ENCODE measurements at regions not wholly inside any gene's neighbourhood (a gene's known extent, or its start where the extent isn't known, plus 50 kb on each side); places are given as distances from the start of the nearest gene placed in this dataset.

DNA sequence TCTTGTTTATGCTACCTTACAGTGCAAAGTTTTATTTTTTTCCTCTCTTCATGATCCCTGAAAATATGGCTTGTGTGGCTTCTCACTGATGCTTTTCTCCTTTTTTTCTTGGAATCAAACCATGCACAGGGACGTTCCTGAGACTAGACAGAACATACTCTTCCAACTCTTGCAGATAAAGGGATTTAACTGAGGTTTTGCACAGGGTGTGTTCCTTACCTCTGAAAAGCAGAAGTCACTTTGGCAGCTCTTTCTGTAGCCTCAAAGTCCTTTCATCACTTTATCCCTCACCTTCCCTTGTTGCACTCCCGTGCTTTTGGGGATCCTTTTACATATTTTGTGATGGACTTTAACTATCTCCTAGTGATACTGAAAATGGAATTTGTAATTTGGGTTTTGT is 300.1 kb downstream of the SPRY1 start:
- H3K27ac Mint-ChIP-seq, result no peak overlapping the region
- ATAC-seq (replicated peaks) (no peak), DNase-seq (no peak)
- H3K36me3 Mint-ChIP-seq (ENCODE audit: insufficient read depth), result no peaks in the 10 kb centered on the region
- H3K27me3 Mint-ChIP-seq, result peaks cover 2 to 3% of the 10 kb centered on the region in 2 donors
- H3K4me1 Mint-ChIP-seq (ENCODE audit: low read depth in 2 of 2), result no peaks in the 10 kb centered on the region
- no peaks in the 10 kb centered on the region for H3K9me3 Mint-ChIP-seq
- no peak overlapping the region for H3K4me3 Mint-ChIP-seq

DNA sequence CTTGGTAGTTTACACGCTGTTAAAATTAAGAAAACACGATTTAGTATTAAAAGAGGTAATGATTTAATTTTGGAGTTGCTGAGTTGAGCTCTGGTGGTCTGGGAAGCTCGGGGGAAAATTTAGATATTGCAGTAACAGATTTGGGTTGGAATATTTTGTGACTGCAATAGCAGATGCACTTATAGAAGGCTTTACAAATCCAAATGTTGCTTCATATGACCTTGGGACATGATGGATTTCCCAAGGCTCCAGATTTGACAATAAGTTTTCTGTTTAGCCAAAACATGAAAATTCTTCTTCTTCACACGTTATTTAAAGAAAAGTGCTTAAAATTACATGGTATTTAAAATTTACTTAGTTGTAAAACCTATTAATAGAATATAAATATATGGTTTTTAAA is 302.0 kb downstream of the SPRY1 start:
- Mint-ChIP-seq H3K4me3 (no peak overlapping the region), H3K36me3 (ENCODE audit: insufficient read depth) (no peaks in the 10 kb centered on the region), H3K4me1 (ENCODE audit: low read depth in 2 of 2) (no peaks in the 10 kb centered on the region), H3K9me3 (no peaks in the 10 kb centered on the region), H3K27me3 (peaks cover 6 to 9% of the 10 kb centered on the region in 2 donors), H3K27ac (no peak overlapping the region)
- DNase-seq (no peak), ATAC-seq (replicated peaks) (no peak)

DNA sequence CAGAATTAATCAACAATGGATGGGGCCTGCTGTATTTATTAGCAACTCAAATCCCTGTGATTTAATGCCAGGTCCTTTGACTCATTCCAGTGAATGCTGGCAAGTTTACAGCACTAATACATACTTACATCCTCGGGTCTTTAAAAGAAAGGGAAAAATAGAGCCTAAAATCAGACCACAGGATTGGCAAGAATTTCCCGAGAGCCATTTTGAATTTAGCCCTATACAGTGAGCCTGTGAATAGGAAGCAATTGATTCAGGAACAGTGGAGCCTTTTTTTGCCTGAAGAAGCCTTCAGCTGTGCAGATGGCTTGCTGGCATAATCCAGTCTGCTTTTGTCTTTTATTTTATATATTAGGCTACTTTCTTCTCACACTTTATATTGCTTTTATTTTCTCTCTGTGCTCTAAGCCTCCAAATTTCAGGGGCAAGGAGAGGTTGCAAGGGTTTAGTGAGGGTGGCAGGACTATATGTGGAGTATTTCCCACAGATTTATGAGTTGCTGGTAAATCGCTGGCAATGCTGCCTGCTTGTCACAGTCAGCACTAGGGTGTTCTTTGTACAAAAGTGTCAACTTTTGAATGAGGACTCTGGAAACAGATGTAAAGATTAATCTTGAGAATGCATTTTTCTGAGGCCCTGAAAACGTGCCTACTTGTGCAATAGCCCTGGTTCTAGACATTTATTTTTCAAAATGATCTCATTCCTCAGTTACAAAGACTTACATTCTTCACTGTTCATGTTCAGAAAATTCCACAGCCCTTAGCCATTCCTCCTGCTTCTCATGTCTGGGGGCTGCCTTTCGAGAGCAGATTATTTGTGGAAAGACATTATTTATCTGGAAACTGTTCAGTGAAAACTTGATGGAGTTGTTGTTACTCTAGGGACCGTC is 303.5 kb downstream of the SPRY1 start:
- no peaks in the 10 kb centered on the region for H3K36me3 Mint-ChIP-seq (ENCODE audit: insufficient read depth)
- H3K4me1 Mint-ChIP-seq (ENCODE audit: low read depth in 2 of 2), result no peaks in the 10 kb centered on the region
- H3K27ac Mint-ChIP-seq, result no peak overlapping the region
- no peak for DNase-seq
- H3K4me3 Mint-ChIP-seq, result no peak overlapping the region
- H3K27me3 Mint-ChIP-seq, result peaks cover 6 to 9% of the 10 kb centered on the region in 2 donors
- H3K9me3 Mint-ChIP-seq, result no peaks in the 10 kb centered on the region
- no peak for ATAC-seq (replicated peaks)

DNA sequence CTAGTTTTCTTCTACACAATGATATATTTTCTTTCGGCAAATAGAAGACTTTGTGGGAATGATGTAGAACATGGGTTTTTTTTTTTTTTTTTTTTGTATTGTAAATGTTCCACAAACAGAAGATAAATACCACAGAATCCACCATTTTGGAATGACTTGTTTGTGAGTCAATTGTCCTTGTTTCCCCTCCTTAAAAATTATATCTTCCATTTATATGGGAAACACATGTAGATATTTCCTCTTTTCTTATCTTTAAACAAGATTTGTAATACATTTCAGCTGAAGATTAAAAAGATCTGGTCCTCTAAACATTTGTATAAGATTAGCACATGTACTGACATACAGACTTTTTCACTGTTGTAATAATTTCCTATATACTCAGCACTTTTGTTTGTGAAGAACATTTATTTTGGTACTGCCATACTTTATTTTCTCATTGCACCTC is 304.6 kb downstream of the SPRY1 start:
- DNase-seq (no peak), ATAC-seq (replicated peaks) (no peak)
- no peak overlapping the region for H3K27ac Mint-ChIP-seq
- no peaks in the 10 kb centered on the region for H3K9me3 Mint-ChIP-seq
- no peak overlapping the region for H3K4me3 Mint-ChIP-seq
- H3K36me3 Mint-ChIP-seq (ENCODE audit: insufficient read depth), result no peaks in the 10 kb centered on the region
- peaks cover 6 to 9% of the 10 kb centered on the region in 2 donors for H3K27me3 Mint-ChIP-seq
- no peaks in the 10 kb centered on the region for H3K4me1 Mint-ChIP-seq (ENCODE audit: low read depth in 2 of 2)

DNA sequence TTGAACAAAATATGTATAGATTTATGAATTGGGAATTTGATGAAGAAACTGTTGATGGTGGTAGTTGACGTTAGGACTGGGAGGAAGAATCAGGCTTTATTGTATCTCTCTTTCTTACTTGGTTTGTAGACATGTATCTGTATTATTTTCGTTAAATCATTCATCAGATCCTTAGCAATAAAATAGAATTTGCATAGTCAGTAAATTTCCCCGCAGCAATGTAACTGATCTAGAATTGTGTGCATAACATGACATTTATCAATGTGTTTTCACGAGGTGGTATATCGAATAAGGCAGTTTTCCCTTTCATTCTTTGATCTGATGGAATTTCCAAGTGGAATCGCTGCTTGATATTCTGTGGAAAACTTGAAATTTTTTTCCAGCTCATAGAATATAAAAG is 308.8 kb downstream of the SPRY1 start:
- H3K4me3 Mint-ChIP-seq, result no peak overlapping the region
- no peaks in the 10 kb centered on the region for H3K4me1 Mint-ChIP-seq (ENCODE audit: low read depth in 2 of 2)
- ATAC-seq (replicated peaks) (no peak), DNase-seq (no peak)
- H3K9me3 Mint-ChIP-seq, result peaks cover 0 to 8% of the 10 kb centered on the region in 2 donors
- H3K27ac Mint-ChIP-seq, result no peak overlapping the region
- peaks cover 14 to 48% of the 10 kb centered on the region in 2 donors for H3K27me3 Mint-ChIP-seq
- no peaks in the 10 kb centered on the region for H3K36me3 Mint-ChIP-seq (ENCODE audit: insufficient read depth)

DNA sequence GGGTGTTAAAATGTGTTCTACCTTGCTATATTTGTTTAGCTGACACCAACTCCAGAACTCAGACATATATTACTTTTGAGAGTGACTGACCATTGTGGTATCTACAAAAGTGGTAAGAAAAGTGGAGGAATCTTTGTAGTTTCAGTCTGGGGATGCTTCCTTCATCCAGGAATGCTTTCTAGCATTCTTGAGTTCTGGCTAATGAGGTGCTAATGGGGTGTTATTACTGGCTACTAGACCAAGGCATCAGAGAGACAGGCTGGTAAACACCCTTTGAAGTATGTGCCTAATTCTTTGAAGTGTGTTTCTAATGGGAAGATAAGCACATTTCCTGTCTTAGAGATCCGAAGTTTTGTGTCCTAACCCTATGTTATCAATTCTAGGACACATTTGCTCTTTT is 310.4 kb downstream of the SPRY1 start:
- Mint-ChIP-seq H3K36me3 (ENCODE audit: insufficient read depth) (no peaks in the 10 kb centered on the region), H3K27me3 (peaks cover 9 to 53% of the 10 kb centered on the region in 2 donors), H3K27ac (no peak overlapping the region), H3K4me1 (ENCODE audit: low read depth in 2 of 2) (no peaks in the 10 kb centered on the region), H3K4me3 (no peak overlapping the region), H3K9me3 (peaks cover 0 to 8% of the 10 kb centered on the region in 2 donors)
- DNase-seq (no peak), ATAC-seq (replicated peaks) (no peak)

DNA sequence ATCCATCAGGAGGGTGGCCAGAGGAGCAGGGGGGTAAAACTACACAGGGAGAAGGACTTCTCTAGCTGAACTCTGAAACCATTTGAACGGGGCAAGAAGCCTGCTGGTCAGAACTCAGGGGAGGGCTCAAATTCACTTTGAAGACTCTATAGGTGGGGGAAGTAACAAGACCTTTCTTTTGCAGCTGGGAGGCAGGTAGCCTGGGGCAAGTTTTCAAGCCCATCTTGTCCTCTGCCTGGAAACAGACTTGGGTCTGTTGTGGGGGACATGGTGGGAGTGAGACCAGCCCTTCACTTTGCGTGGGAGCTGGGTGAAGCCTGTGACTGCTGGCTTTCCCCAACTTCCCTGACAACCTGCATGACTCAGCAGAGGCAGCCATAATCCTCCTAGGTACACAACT is 312.3 kb downstream of the SPRY1 start:
- H3K27ac Mint-ChIP-seq, result no peak overlapping the region
- no peak overlapping the region for H3K4me3 Mint-ChIP-seq
- H3K9me3 Mint-ChIP-seq, result peaks cover 0 to 9% of the 10 kb centered on the region in 2 donors
- H3K27me3 Mint-ChIP-seq, result peaks cover 8 to 68% of the 10 kb centered on the region in 2 donors
- H3K4me1 Mint-ChIP-seq (ENCODE audit: low read depth in 2 of 2), result no peaks in the 10 kb centered on the region
- no peaks in the 10 kb centered on the region for H3K36me3 Mint-ChIP-seq (ENCODE audit: insufficient read depth)
- DNase-seq (no peak), ATAC-seq (replicated peaks) (no peak)

DNA sequence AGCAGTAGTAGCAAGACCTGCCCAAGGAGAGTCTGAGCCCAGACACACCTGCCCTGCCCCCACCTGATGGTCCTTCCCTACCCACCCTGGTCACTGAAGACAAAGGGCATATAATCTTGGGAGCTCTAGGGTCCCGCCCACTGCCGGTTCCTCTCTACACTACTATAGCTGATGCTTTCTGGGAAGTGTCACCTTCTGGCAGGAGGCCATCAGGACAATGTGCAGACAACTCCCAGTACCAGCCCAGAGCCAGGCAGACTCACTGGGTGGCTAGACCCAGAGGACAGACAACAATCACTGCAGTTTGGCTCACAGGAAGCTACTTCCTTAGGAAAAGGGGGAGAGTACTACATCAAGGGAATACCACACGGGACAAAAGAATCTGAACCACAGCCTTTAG is 312.7 kb downstream of the SPRY1 start:
- Mint-ChIP-seq H3K27me3 (peaks cover 8 to 73% of the 10 kb centered on the region in 2 donors), H3K27ac (no peak overlapping the region), H3K4me1 (ENCODE audit: low read depth in 2 of 2) (no peaks in the 10 kb centered on the region), H3K9me3 (peaks cover 0 to 13% of the 10 kb centered on the region in 2 donors), H3K36me3 (ENCODE audit: insufficient read depth) (no peaks in the 10 kb centered on the region), H3K4me3 (no peak overlapping the region)
- no peak for ATAC-seq (replicated peaks)
- DNase-seq, result no peak

DNA sequence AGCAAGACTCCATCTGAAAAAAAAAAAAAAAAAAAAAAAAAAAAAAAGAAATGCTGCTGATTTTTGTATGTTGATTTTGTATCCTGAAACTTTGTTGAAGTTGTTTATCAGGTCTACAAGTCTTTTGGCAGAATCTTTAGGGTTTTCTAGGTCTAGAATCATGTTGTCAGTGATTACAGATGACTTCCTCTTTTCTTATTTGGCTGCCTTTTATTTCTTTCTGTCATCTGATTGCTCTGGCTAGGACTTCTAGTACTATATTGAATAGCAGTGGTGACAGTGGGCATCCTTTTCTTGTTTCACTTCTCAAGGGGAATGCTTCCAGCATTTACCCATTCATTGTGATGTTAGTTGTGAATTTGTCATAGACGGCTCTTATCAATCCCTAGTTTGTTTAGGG is 334.4 kb downstream of the SPRY1 start:
- Mint-ChIP-seq H3K27me3 (peaks cover 6 to 10% of the 10 kb centered on the region in 2 donors), H3K9me3 (peaks cover 4 to 7% of the 10 kb centered on the region in 2 donors), H3K4me3 (no peak overlapping the region), H3K36me3 (ENCODE audit: insufficient read depth) (no peaks in the 10 kb centered on the region), H3K27ac (no peak overlapping the region), H3K4me1 (ENCODE audit: low read depth in 2 of 2) (no peaks in the 10 kb centered on the region)
- ATAC-seq (replicated peaks), result no peak
- DNase-seq, result no peak

DNA sequence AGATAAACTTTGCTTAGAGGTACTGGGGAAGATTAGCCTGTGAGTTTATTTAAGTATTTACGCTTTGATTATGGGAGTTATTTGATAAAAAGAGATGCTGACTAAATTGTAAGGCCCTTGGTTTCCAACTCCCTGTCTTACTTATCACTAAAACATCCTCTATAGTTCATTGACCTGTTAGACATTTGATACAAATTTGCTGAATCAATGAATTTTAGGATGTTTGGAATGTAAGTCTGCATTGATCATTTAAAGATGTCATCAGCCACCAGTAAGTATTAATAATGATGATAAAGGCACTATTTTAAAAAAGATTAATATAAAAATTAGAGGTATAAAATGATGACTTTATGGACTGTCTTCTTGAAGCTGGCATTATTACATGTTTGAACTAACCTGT is 340.6 kb downstream of the SPRY1 start:
- H3K27ac Mint-ChIP-seq, result no peak overlapping the region
- H3K4me3 Mint-ChIP-seq, result no peak overlapping the region
- H3K9me3 Mint-ChIP-seq, result peaks cover 3 to 7% of the 10 kb centered on the region in 2 donors
- no peaks in the 10 kb centered on the region for H3K4me1 Mint-ChIP-seq (ENCODE audit: low read depth in 2 of 2)
- DNase-seq (no peak), ATAC-seq (replicated peaks) (no peak)
- peaks cover 0 to 1% of the 10 kb centered on the region in 2 donors for H3K27me3 Mint-ChIP-seq
- H3K36me3 Mint-ChIP-seq (ENCODE audit: insufficient read depth), result no peaks in the 10 kb centered on the region

DNA sequence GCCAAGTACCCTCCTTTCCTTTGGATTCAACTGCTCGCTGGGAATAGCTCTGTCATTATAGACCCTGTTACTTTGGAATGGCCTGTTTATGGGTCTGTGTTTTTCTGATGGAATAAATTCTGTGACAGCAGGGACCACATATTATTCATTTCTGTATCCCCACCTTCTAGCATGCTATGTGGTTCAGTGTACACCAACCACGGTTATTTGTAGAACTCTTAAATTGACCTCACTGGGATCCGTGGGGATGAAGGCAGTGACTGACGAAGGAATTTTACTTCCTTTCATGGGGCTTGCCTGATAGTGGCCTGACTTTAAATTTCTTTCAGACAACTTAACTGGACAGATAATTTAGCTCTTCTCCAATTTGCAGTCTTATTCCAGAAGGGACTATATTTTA is 343.2 kb downstream of the SPRY1 start:
- no peaks in the 10 kb centered on the region for H3K36me3 Mint-ChIP-seq (ENCODE audit: insufficient read depth)
- no peak overlapping the region for H3K4me3 Mint-ChIP-seq
- no peaks in the 10 kb centered on the region for H3K27me3 Mint-ChIP-seq
- ATAC-seq (replicated peaks) (no peak), DNase-seq (no peak)
- H3K9me3 Mint-ChIP-seq, result peaks cover 2 to 3% of the 10 kb centered on the region in 2 donors
- no peaks in the 10 kb centered on the region for H3K4me1 Mint-ChIP-seq (ENCODE audit: low read depth in 2 of 2)
- H3K27ac Mint-ChIP-seq, result no peak overlapping the region

DNA sequence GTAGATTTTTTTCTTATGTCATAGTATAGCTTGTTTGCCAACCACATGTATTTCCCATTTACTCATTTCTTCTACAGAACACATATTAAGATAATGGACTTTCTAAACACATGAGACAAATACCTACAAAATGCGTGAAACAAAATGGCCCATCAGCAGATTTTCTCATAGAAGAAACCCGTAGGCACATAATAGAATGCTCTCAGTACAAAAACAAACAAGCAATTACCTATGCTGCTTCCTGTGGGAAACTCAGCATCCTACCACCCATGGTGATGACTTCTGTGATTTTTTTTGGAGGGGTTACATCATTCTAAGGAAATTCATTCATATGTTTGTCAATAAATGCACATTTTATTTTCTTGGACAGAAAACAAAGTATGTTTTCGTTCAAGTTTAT is 343.6 kb downstream of the SPRY1 start:
- Mint-ChIP-seq H3K27me3 (no peaks in the 10 kb centered on the region), H3K4me3 (no peak overlapping the region), H3K36me3 (ENCODE audit: insufficient read depth) (no peaks in the 10 kb centered on the region)

DNA sequence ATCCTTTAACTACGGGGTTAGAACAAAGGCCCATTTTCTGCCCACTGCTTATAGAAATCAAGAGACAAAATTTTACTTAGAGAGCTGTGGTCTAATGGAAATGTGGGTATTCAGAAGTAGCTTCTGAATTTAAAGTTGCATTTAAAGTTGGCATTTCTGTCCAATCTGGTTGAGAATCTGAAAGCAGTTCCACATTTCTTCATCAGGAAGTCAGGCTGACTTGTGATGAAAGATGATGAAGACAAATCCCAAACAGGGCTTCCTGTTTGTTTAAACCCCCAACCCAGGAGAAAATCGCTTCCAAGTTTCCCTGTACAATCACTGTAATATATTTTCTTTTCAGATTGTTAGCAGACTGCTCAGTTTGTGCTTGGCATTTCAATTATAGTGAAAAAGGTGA is 345.3 kb downstream of the SPRY1 start:
- DNase-seq, result no peak
- no peaks in the 10 kb centered on the region for H3K36me3 Mint-ChIP-seq (ENCODE audit: insufficient read depth)

More for the DNA sequence above, 343.6 kb downstream of the SPRY1 start:
- ATAC-seq (replicated peaks) (no peak), DNase-seq (no peak)
- Mint-ChIP-seq H3K9me3 (peaks cover 0 to 3% of the 10 kb centered on the region in 2 donors), H3K27ac (no peak overlapping the region), H3K4me1 (ENCODE audit: low read depth in 2 of 2) (no peaks in the 10 kb centered on the region)

DNA sequence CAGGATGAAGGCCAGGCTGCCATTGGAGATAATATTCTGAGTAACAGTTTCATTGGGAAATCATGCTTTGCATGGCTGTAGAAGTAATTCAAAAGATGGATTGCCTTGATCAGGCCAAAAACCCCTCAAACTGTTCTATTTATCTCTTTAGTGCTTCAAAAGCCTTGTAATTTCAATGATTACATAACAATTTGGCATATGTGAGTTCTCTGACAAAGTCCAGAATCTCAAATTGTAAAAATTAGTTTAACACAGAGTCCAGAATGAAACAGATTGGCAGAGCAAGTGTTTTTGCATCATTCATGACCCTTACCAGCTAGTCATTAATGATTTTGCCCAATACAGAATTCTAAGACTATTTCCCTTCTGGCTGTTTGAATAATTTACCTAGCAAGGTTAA is 347.3 kb downstream of the SPRY1 start:
- Mint-ChIP-seq H3K4me1 (ENCODE audit: low read depth in 2 of 2) (no peaks in the 10 kb centered on the region), H3K4me3 (no peak overlapping the region), H3K27me3 (peaks cover 0 to 22% of the 10 kb centered on the region in 2 donors), H3K36me3 (ENCODE audit: insufficient read depth) (no peaks in the 10 kb centered on the region), H3K9me3 (peaks cover 0 to 3% of the 10 kb centered on the region in 2 donors), H3K27ac (no peak overlapping the region)
- DNase-seq (no peak), ATAC-seq (replicated peaks) (no peak)

More for the DNA sequence above, 345.3 kb downstream of the SPRY1 start:
- Mint-ChIP-seq H3K27me3 (peaks cover 0 to 10% of the 10 kb centered on the region in 2 donors), H3K9me3 (peaks cover 0 to 3% of the 10 kb centered on the region in 2 donors), H3K4me3 (no peak overlapping the region), H3K4me1 (ENCODE audit: low read depth in 2 of 2) (no peaks in the 10 kb centered on the region), H3K27ac (no peak overlapping the region)
- ATAC-seq (replicated peaks), result no peak
